Stimulated activated CD8-positive, alpha-beta memory T cell treated with anti-CD3 and anti-CD28 coated beads, Interleukin-7, amount 100 ng/mL, for 24 hours (primary cell): ENCODE measurements at regions not wholly inside any gene's neighbourhood (a gene's known extent, or its start where the extent isn't known, plus 50 kb on each side); places are given as distances from the start of the nearest gene placed in this dataset.

ENCODE experiments used
- DNase-seq: peaks from one replicate; pipeline ENCODE4 v3.0.0-alpha.2; 2020; ENCODE audit warnings: low read depth

DNA sequence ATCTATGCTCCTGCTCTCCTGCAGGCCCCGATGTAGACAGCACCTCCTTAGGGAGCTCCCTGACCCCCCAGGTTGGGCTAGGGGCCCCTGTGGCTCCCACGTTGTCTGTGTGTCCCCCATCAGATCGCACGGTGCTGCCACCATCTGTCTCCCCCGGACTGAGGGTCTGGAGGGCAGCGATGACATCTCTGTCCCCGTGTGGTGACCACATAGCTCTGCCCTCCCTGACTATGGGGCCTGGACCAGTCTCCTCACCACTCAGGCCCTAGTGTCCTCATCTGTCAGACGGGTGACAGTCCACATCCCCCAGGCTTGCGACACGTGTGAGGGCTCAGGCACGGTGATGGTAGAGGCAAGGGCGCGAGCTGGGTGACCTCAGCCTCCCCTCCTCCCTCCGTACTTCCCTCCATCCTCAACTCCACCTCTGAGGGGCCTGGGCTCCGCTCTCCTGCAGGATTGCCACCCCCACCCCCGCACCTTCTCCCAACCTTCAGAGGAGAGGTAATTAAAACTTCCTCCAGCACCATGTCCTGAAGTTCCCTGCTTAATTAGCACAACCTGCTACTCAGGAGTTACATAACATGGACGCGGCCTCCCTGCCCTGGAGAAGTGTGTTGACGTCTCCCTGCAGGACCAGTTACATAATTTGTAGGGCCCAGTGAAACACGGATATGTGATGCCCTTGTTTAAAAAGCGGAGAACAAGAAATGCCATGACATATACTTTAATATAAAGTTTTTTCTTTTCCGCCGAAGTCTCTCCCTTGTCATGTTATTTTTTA lies 288.2 kb downstream of the PTPRU start:
- DNase-seq, result no peak

DNA sequence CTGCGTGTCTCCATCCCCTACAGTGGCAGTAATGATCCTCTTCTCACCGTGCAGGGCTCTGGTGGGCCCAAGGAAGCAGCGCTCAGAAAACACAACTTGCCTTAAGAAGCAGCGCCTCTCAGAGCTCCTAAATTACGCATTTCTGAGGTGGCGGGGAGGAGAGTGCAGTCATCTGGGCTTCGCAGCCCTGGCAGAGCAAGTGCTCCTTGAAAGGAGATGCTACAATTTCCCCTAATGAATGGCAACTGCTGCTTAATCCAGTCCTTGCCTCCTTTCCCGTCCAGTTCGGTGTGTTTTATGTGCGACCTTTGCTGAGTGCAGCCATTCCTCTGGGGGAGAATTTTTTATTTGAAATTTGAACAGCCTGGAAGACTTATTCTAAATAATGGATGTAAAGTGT lies 287.3 kb downstream of the PTPRU start:
- no peak for DNase-seq

DNA sequence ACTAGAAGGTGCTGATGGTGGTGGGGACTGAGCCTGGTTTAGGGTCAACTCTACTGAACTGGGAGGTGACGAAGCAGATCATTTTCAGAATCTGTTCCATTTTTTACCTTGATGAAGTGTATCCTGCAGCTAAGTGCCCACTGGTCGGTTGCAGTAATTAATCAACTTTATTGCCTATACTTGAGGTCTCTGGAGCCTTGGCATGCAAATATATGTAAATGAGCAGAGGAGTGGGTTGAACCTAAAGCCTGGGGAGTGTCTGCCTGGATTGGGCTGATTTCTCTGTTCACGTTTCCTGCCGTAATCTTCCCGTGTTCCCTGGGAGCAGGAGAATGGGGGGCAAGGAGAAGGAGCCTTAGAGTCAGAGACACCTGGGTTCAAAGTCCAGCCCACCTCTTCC lies 286.8 kb downstream of the PTPRU start:
- DNase-seq, result no peak

DNA sequence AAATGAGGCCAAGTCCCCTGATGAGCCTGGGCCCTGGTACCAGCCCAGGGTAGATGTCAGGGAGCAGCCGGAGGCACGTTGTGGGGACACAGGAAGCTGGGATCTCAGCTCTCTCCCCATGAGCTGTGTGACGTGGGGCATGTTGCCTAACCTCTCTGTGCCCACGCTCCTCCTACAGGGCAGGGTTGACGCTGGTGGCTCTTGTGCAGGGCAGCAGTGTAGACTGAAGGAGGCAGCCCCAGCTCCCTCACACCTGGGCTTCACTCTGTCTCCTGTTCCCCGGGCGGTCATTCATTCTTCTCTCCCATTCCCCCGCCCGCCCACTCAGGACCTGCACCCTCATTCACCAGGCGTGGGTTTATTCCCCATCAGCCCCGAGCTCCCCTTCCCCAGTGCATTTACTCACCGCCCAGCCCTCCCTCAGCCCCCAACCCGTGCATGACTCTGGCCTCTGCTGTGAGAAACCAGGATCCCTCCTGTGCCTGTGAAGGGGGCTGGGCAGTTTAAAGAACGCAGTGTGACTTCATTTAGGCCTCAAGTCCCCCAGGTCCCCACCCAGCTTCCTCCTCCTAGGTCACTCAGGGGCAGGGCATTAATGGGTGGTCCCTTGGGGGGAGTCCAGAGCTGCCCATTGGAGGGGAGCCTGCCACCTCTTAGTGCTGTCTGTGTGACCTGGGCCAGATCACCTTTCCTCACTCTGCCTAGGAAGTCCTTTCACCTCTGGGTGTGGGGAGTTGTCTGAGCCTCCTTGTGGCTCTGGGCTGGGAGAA lies 285.7 kb downstream of the PTPRU start:
- no peak for DNase-seq

DNA sequence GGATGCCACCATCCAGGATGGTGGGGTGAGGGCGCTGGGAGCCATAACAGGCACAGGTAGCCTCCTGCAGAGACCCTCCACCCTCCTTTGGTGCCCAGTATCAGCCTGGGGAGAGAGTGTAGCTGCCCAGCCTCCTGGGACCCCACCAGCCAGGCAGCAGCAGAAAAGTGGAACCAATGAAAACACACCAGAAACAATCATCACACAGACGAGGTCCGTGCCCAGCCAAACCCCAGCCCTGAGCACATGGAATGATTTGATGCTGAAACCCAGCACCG lies 285.1 kb downstream of the PTPRU start:
- no peak for DNase-seq

DNA sequence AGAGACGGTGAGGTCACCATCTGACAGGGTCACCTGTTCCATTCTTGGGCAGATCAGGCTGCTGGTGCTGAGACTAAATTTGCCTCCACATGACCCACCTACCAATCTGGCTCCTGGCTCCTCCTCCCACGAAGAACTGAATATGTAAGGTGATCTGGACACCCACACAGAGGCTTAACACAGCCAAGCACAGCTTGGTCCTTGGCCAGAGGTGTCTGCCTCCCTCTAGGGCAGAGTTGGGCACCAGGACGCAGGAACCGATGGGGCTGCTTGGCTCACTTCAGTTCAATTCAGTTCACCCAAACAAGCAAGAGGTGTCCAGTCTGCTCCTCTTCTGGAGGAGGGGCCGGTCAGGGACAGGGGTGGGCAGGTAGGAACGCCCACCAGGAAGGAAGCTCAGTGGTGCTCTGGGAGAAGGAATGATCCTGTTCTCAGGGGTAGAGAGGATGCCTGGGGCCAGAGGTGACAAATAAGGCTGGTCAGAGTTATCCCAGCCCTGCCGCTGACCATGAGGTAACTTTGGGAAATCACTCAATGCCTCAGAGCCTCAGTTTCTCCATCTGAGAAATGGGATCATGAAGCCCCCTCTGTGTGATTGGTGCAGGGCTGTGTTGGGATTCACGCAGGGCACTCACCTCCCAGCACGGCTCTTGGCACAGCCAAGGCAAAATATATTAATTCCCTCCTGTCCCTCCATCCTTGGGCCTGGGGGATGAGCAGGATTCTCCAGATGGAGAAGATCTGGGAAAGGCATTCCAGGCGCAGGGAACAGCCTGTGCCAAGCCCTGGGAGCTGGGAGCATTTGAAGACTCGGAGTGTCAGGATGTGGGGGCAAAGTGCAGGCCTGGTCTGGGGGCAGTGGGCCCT lies 284.5 kb downstream of the PTPRU start:
- no peak for DNase-seq

DNA sequence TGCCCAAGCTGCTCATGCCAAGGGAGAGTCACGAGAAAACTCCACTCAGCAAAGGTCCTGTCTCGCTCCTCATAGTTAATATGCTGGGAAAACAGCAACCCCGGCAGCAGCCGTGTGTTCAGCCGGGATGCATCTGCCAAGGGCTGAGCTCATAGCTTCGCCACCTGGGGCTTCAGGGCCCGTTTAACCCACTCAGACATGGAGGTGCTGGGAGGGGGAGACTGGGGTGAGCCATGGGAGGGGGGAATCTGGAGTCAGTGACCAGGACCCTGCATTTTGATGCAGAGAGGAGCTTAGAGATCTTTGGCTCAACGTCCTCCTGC lies 283.4 kb downstream of the PTPRU start:
- no peak for DNase-seq

DNA sequence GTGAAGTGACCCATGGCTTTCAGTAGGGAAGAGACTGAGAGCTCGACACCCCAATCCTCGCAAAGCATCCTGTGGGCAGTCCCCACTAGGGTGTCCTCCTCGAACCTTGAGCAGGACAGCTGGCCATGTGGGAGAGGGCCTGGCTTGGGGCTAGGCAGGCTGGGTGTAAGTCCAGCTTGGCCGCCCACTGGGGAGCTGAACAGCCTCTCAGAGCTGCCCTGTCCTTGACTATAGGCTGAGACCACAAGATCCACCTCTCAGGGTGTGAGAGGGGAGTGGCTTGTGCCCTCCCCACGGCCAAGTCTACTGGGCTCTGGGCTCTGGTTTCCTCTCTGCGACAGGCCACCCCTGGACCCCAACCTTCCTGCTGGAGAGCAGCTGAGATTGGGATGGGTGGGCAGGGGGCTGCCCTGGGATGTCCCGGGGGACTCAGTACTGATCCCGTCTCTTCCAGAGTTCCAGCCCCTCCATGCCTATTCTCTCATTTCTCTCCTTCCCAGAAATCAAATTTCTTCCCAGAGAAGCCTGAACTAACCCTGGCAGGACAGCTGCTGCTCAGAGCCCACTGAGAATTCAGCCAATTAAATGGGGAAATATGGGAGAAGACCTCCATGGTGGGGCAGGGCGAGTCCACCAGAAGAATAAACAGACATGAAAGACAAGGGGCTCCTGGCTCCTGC lies 282.9 kb downstream of the PTPRU start:
- DNase-seq, result no peak

DNA sequence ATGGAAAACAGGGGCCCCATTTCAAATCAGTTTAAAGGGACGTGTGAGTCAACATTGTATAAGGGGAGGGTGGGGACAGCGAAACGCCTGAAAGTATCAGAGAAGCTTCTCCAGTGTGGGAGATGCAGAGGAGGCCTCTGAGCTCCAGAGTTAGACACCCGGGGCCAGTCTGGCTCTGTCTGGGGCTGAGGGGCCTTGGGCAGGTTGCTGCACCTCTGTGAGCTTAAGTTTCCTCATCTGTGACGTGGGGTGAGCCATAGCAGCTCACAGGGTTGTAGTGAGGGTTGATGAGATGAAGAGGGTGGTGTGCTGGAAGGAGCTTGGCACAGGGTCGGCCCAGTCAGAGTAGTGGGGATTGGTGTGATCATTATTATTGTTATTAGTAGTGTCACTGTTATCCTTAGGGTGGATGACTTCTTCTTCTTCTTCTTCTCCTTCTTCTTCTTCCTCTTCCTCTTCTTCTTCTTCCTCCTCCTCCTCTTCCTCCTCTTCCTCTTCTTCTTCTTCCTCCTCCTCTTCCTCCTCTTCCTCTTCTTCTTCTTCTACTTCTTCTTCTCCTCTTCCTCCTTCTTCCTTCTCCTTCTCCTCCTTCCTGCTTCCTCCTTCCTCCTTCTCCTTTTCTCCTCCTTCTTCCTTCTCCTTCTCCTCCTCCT lies 282.0 kb downstream of the PTPRU start:
- DNase-seq, result no peak

DNA sequence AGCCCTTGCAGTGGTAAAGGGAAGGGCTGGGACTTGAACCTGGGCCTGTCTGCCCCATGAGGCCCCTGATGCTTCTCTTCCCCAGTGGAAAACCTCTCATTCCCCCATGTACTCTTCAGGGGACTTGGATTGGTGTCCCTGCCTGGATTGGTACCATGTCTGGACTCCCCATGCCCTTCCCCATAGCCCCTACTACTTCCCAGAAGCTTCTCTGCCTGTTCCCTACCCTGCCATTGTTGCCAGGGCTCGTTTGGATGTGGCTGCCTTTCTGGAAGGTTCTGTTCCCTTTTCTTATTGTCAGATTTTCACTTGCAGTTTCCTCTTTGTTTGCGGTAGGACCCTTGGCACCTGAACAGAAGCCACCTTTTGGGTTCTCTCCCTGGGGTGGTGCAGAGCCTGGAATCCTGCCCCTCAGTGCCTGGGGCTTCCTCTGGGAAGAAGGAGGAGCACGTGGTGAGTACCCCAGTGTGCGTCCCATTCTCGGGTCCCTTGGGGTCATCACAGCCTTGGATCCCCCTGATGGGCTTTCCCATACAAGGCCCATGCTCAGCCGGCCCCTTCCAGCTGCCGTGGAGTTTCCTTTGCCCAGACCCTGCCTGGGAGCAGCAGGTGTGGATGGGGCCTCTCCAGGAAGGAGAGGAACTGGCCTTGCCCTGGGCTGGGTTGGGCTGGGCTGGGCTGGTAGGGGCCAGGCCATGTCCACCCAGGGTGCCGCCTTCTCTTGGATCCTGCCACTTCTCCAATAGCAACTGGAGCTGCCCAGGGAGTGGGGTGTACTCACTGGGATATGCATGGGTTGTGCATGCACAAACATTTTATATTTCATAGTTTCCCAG lies 281.1 kb downstream of the PTPRU start:
- no peak for DNase-seq

DNA sequence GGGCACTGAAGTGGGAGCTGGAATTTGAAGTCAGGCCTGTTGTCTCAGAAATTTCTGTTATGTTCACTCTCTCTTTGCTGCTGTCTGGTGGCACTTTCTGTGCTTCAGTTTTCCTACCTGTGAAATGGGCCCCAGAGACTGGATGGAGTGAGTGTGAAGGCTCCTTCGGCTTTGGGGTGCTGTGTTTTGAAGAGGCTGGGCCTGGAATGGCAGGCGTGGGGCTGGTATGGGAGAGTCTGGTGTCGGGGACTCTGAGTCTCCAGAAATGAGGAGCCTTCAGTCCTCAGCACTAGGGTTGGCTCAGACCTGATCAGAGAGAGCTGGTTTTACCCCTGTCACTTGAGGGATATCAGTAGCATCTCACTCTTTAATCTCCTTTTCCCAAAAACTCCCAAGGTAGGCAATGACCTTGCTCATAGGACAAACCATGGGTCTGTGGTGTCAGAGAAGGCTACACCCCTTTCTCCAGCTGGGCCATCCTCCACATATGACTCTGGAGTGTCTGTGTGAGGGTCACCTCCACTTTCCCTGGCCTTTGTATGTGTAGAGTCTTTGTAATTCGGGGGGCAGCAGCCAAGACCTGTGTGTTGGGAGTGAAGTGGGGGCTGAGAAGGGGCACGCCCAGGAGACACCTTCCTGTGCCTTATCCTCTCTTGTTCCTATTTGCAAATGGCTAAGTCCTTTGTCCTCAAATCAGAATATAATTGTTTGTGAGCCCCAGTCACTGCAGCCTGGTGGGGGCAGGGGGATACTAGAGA lies 279.9 kb downstream of the PTPRU start:
- no peak for DNase-seq

DNA sequence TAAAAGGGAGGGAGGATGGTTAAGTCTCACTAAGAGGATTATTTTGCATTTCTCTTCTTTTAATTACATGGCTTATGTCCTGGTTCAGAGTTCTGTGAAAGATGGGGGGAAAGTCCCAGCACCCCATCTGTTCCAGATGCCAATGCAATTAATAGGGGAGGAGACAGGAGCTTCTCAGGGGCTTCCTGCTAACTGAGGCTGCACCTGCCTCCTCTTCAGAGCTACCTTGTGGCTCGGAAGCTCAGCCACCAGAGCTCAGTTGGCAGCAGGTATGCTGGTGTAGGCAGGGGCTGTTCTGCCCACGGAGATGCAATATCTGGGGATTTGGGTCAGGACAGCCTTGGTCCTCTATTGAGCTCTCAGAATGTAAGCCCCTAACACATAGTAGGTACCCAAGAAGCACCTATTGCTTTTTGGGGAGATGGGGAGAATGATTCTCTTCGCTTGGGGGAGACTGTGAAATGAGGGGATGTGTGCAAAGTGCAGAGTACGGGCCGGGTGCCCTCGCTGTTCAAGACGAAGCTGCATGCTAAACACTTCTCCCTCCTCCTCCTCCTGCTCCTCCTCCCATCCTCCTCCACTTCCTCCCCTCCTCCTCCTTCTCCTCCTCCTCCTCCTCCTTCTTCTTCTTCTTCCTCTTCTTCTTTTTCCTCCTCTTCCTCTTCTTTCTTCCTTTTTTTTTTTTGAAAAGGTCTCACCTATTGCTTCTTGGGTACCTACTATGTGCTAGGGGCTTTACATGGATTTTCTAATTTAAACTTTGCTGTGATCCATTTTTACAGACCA lies 279.0 kb downstream of the PTPRU start:
- DNase-seq, result no peak

DNA sequence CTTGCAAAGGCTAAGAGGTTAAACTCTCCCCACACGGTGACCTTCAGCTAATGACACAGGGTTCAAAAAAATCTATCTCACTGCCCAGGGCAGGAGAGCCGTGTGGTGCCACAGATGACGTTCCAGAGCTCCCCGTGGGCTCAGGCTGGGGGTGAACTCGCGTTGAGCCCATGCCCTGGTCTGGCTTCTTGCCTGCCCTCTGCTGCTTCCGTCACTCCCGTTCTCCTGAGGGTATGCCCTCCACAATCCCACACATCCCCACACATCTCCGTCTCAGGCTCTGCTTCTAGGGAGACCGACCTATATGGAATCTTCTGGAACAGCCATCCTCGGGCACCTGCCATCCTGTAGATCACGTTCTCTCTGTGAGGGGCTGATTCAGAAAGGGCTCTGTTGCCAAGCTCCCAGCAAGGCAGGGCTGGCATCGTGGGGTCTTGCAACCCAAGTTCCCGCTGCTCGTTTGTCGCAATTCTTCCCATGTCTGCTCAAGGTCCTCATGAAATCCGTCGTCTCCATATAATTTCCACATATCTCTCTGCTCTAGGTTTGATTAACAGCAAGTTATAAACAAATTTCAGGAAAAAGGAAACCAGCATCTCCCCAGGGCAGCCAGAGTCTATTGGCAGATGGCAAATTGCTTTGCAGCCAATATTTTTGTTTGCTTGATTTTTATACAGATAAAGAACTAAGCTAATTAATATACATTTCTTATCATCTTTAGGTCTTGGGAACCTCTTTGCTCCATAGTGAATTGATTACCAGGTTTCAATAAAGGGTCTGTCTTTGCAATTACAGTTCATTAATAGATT lies 278.2 kb downstream of the PTPRU start:
- no peak for DNase-seq

DNA sequence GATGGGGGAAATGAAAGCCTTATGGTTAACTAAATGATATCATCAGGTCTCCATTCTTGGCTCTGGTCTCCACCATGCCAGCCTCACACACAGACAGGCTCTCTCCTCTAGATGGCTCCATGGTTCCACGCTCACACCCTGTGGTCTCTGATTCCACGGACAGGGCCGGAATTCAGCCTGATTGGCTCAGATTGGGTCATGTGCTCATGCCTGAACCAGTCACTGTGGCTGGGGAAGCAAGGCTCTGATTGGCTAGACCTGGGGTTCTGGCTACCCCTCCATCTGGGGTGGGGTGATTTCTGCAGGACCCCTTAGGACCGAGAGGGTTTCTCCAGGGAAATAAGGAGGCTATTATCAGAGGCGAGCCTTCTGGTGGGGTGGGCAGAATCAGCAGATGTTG lies 277.0 kb downstream of the PTPRU start:
- no peak for DNase-seq

DNA sequence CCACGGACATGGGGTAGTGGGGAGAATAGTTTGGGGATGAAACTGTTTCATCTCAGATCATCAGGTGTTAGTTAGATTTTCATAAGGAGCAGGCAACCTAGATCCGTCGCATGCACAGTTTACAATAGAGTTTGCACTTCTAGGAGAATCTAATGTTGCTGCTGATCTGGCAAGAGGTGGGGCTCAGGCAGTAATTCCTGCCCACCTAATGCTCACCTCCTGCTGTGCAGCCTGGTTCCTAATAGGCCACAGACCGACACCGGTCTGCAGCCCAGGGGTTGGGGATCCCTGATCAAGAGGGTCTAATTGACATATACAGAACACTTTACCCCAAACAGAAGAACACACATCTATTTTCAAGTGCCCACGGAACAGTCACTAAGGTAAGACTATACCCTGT lies 275.1 kb downstream of the PTPRU start:
- no peak for DNase-seq

DNA sequence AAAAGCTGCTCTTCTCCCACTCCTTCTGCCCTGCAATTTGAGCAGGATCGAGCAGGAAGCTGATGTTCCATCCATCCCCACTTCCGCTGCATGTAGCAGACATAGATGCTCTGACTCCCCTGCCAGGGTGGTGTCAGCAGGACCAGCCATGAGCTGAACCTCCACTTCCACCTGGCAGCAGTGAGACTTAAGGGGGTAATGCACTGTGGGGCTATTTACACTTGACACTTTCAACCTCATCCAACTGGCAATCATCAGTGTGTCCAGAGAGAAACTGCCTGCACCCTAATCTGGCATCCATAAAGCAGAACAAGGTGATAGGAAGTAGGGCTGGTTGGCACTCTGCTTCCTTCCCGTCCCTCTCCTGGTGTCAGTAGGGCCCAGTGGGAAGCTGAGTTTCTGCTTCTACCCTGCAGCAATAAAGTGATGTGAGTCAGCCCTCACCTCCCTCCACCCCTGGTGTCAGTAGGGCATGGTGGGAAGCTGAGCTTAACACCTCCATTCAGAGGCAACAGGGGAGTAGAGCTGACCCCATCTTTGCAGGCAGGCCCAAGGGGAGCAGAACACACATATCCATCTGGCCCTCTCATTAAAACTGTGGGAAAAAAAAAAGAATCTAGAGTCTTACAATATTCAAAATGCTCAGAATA lies 272.3 kb downstream of the PTPRU start:
- DNase-seq, result no peak

DNA sequence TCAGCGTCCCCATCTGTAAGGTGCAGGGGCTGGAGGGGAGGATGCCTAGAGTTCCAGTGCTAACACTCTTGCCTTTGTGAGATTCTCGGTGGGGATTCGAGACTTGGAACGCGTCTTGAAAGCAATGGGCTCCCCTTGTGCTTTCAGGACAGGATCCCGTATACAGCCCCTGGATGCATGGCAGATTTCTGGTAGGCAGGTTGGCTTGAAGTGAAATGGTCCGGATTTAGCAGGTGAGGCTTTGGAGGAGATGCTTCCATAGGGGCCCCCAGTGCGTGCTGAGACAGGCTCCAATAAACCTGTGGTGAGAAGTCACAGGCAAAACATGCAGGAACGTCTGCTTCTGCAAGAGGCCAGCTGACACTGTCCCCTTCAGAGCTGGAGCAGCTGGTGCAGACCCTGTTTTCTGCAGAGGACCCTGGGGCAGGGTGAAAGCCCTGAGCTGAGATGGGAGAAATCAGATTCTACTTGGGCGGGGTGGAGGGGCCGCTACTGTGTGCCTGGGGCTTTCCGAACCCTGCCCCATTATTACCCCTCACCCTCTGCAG lies 270.4 kb downstream of the PTPRU start:
- DNase-seq, result no peak
